Ishikawa (cell line): ENCODE measurements at regions not wholly inside any gene's neighbourhood (a gene's known extent, or its start where the extent isn't known, plus 50 kb on each side); places are given as distances from the start of the nearest gene placed in this dataset.

Experiments
- CEBPB ChIP-seq: IDR thresholded peaks from 2 replicates; pipeline ENCODE4 v1.6.1; 2012
- CREB1 ChIP-seq: IDR thresholded peaks from 2 replicates; pipeline ENCODE4 v1.6.1; 2012; ENCODE audit warnings: low read depth
- EGR1 ChIP-seq: IDR thresholded peaks from 2 replicates; pipeline ENCODE4 v1.6.1; 2012
- EP300 ChIP-seq: IDR thresholded peaks from 2 replicates; pipeline ENCODE4 v1.6.1; 2012; ENCODE audit warnings: borderline replicate concordance
- FOXM1 ChIP-seq: IDR thresholded peaks from 2 replicates; pipeline ENCODE4 v1.6.1; 2012; ENCODE audit warnings: low read depth, borderline replicate concordance
- NFIC ChIP-seq: IDR thresholded peaks from 2 replicates; pipeline ENCODE4 v1.6.1; 2012
- RAD21 ChIP-seq: IDR thresholded peaks from 2 replicates; pipeline ENCODE4 v1.6.1; 2012; ENCODE audit warnings: low read depth
- TAF1 ChIP-seq: IDR thresholded peaks from 2 replicates; pipeline ENCODE4 v1.6.1; 2012; ENCODE audit warnings: low read depth, mild to moderate bottlenecking
- TCF12 ChIP-seq: IDR thresholded peaks from 2 replicates; pipeline ENCODE4 v1.6.1; 2012; ENCODE audit warnings: low read depth
- TEAD4 ChIP-seq: IDR thresholded peaks from 2 replicates; pipeline ENCODE4 v1.6.1; 2012
- YY1 ChIP-seq: IDR thresholded peaks from 2 replicates; pipeline ENCODE4 v1.6.1; 2012; ENCODE audit warnings: low read depth
- ZBTB7A ChIP-seq: IDR thresholded peaks from 2 replicates; pipeline ENCODE4 v1.6.1; 2012; ENCODE audit warnings: low read depth
- TF ChIP-seq, protein P1 (sequence below): IDR thresholded peaks from 2 replicates; pipeline ENCODE4 v1.6.1; 2012
- TF ChIP-seq, protein P2 (sequence below): IDR thresholded peaks from 2 replicates; pipeline ENCODE4 v1.6.1; 2012; ENCODE audit warnings: low read depth, mild to moderate bottlenecking
- TF ChIP-seq, protein P3 (sequence below): IDR thresholded peaks from 2 replicates; pipeline ENCODE4 v1.6.1; 2012

DNA sequence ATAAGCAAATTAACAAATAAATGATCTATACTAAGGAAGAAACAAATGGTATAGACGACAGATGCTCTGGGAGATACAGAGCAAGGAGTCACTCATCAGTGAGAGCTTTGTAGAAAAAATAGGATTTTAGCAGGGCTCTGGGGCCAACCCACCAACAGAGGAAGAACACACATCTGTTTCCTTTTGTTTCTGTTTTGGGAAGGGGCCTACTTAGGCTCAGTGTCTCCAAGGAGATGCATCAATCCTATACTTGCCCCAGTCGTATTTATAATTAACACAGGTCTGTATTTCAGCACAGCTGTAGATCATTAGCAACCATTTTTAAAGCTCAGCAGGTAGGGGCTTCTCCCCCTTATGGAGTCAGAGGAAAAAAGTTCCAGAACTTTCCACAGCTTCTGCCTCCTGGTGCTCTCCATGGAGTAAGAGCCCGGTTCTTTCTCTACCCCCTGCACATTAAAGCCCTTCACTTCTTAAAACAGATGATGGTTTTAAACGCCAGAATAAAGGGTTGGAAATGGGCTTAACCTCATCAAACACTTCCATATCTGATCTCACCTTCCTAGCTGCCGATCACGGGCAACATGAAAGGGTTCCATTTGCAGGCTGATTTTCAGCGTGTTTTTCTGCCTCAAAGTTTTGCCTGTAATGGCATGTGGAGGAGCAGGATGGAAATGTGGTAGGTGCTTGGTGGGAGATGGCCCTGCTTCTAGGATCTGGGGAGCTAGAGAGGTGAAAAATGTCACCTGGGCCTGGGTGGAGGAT is 291.7 kb downstream of the TCF7L2 start:
- TF ChIP-seq EP300: no peak
- TF ChIP-seq, protein P1, sequence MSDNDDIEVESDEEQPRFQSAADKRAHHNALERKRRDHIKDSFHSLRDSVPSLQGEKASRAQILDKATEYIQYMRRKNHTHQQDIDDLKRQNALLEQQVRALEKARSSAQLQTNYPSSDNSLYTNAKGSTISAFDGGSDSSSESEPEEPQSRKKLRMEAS: no peak
- no peak for TF ChIP-seq CEBPB
- TF ChIP-seq TAF1: no peak
- TF ChIP-seq TCF12: no peak
- TF ChIP-seq EGR1: no peak
- TF ChIP-seq, protein P2, sequence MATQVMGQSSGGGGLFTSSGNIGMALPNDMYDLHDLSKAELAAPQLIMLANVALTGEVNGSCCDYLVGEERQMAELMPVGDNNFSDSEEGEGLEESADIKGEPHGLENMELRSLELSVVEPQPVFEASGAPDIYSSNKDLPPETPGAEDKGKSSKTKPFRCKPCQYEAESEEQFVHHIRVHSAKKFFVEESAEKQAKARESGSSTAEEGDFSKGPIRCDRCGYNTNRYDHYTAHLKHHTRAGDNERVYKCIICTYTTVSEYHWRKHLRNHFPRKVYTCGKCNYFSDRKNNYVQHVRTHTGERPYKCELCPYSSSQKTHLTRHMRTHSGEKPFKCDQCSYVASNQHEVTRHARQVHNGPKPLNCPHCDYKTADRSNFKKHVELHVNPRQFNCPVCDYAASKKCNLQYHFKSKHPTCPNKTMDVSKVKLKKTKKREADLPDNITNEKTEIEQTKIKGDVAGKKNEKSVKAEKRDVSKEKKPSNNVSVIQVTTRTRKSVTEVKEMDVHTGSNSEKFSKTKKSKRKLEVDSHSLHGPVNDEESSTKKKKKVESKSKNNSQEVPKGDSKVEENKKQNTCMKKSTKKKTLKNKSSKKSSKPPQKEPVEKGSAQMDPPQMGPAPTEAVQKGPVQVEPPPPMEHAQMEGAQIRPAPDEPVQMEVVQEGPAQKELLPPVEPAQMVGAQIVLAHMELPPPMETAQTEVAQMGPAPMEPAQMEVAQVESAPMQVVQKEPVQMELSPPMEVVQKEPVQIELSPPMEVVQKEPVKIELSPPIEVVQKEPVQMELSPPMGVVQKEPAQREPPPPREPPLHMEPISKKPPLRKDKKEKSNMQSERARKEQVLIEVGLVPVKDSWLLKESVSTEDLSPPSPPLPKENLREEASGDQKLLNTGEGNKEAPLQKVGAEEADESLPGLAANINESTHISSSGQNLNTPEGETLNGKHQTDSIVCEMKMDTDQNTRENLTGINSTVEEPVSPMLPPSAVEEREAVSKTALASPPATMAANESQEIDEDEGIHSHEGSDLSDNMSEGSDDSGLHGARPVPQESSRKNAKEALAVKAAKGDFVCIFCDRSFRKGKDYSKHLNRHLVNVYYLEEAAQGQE: no peak
- TF ChIP-seq TEAD4: no peak
- TF ChIP-seq, protein P3, sequence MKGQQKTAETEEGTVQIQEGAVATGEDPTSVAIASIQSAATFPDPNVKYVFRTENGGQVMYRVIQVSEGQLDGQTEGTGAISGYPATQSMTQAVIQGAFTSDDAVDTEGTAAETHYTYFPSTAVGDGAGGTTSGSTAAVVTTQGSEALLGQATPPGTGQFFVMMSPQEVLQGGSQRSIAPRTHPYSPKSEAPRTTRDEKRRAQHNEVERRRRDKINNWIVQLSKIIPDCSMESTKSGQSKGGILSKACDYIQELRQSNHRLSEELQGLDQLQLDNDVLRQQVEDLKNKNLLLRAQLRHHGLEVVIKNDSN: no peak
- no peak for TF ChIP-seq NFIC
- no peak for TF ChIP-seq CREB1
- TF ChIP-seq ZBTB7A: no peak
- no peak for TF ChIP-seq FOXM1
- TF ChIP-seq RAD21: no peak
- no peak for TF ChIP-seq YY1

DNA sequence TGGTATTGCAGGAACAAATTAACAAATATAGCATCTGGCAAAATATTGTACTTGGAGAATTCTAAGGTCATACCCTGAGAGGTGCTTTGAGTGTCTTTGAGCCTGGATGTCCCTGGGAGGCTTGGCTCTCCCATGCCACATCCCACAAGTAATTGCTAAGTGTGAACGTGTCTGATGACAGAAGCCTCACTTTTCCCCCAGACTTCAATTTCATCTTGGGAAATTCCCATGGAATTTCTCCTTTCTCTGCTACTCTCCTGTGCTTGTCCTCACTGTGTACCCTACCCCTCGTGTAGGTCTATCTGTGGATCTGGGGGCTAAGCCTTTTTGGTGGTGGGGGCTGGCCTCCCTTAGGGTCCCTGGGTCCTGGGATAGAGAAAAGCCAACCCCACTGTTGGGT is 293.3 kb downstream of the TCF7L2 start:
- no peak for TF ChIP-seq CEBPB
- TF ChIP-seq, protein P2: no peak

DNA sequence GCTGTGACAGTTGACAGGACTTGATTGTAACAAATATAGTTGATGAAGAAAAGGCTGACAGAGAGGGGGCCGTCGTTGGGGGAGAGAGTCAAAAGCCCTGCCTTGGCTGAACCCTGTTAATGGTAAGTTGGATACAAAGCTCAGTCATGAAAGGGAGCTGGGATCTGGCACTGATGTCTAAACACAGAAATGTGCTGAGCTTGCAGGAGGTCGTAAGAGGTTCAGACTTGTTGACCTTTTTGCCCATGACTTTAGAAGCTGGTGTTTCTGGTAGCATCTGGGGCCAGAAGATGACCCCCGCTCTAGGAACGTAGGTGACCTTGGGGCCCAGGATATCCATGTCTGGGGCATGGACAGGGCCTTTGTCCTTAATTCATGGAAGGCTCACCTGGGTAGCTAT is 294.7 kb downstream of the TCF7L2 start:
- no peak for TF ChIP-seq ZBTB7A
- no peak for TF ChIP-seq CREB1
- TF ChIP-seq, protein P3: no peak
- no peak for TF ChIP-seq NFIC
- TF ChIP-seq EP300: no peak

DNA sequence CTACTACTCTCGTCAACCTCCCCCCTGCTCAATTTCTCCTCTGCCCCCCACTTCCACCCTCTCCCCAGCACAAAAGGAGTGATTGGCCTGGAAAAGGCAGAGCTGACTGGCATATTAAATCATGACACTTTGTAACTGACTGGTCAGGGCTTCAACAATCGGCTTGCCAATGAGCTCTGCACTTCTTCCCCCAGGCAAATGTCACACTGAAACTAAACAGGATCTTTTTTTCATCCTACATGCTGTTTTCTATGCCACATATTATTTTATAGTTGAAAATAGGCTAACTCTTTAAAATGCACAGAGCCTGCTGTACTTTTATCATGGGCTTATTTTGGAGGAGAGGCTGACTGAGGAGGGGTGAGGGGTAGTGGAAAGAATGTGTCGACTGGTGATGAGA is 295.2 kb downstream of the TCF7L2 start:
- TF ChIP-seq, protein P1: no peak
- TF ChIP-seq, protein P3: no peak
- TF ChIP-seq, protein P2: no peak
- TF ChIP-seq NFIC (no peak), RAD21 (no peak), EP300 (no peak), YY1 (no peak), CREB1 (no peak), TEAD4 (no peak), TAF1 (no peak), TCF12 (no peak), CEBPB (no peak), FOXM1 (no peak), ZBTB7A (no peak), EGR1 (no peak)
